ENCODE measurements at regions not wholly inside any gene's neighbourhood (a gene's known extent, or its start where the extent isn't known, plus 50 kb on each side); places are given as distances from the start of the nearest gene placed in this dataset.

GRCh38 chr2:46846536-46846935, 69.1 kb downstream of the MCFD2 start:
- H3K4me3 ChIP-seq (ENCODE audit: low read depth, low read length) = no peak overlapping the region
- no peak for DNase-seq (ENCODE audit: low read depth)
- TF ChIP-seq, protein P1, sequence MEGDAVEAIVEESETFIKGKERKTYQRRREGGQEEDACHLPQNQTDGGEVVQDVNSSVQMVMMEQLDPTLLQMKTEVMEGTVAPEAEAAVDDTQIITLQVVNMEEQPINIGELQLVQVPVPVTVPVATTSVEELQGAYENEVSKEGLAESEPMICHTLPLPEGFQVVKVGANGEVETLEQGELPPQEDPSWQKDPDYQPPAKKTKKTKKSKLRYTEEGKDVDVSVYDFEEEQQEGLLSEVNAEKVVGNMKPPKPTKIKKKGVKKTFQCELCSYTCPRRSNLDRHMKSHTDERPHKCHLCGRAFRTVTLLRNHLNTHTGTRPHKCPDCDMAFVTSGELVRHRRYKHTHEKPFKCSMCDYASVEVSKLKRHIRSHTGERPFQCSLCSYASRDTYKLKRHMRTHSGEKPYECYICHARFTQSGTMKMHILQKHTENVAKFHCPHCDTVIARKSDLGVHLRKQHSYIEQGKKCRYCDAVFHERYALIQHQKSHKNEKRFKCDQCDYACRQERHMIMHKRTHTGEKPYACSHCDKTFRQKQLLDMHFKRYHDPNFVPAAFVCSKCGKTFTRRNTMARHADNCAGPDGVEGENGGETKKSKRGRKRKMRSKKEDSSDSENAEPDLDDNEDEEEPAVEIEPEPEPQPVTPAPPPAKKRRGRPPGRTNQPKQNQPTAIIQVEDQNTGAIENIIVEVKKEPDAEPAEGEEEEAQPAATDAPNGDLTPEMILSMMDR (IDR thresholded peaks at IDR 0.05; ENCODE audit: control insufficient read depth, extremely low read depth, insufficient read depth) = no peak

DNA sequence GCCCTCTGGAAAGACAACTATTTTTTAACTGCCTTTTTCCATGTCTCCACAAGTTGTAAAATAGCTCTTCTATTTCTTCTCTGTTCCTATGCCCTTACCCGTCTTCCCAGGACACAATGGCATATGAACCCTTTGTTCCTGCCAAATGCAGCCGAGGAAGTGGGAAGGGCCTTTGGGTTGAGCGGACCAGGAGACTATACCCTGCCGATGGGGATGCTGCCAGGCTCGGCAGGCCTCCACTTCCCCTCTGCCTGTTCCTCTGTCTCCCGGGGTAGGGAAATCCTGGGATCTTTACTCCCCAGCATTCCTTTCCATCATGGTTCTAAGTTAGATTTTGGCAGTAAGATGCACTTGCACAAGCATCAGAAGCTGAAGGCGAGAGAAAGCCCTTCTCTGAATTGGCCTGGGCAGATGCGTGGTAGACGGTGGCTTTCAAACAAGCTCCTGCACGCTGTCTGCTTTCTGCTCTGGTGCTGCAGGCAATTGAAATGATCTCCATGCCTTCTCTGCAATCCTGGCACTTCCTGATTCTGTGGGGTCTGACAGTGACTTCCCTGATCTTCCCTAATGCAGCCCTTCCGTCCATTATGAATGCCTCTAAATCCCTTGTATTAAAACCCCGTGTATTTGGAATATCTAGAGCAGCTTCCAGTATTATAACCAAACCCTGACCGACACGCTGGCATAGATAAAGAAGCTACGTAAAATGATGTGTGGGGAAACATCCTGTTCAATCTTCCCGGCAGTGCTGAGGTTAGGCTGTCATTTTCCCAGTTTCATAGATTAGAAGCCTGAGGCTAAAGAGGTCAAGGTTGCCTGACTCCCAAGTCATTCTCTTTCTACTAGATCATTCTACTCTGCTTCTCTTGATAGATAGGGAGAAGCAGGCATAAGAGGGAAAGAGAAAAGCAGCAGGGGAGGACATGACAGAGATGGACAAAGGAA, 69.8 kb downstream of the MCFD2 start:
- TF ChIP-seq, protein P1 (IDR thresholded peaks at IDR 0.05; ENCODE audit: control insufficient read depth, extremely low read depth, insufficient read depth) = no peak
- H3K4me3 ChIP-seq (ENCODE audit: low read depth, low read length) = no peak overlapping the region
- DNase-seq (ENCODE audit: low read depth) = no peak

DNA sequence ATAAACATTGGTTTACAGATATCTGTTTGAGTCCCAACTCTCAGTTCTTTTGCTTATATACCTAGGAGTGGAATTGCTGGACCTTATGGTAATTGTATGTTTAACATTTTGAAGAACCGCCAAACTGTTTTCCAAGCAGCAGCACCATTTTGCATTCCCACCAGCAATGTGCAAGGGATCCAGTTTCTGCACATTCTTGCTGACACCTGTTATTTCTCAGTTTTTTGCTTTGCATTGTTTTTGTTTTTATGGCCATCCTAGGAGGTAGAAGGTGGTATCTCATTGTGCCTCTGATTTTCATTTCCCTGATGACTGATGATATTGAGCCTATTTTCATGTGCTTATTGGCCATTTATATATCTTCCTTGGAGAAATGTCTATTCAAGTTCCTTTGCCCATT, 71.2 kb downstream of the MCFD2 start:
- TF ChIP-seq, protein P1 (IDR thresholded peaks at IDR 0.05; ENCODE audit: control insufficient read depth, extremely low read depth, insufficient read depth) = no peak
- H3K4me3 ChIP-seq (ENCODE audit: low read depth, low read length) = no peak overlapping the region

GRCh38 chr2:46844034-46844433, 71.6 kb downstream of the MCFD2 start:
- H3K4me3 ChIP-seq (ENCODE audit: low read depth, low read length) = no peak overlapping the region
- DNase-seq (ENCODE audit: low read depth) = no peak
- TF ChIP-seq, protein P1 (IDR thresholded peaks at IDR 0.05; ENCODE audit: control insufficient read depth, extremely low read depth, insufficient read depth) = no peak

More for the DNA sequence above, 71.2 kb downstream of the MCFD2 start:
- no peak for DNase-seq (ENCODE audit: low read depth)

GRCh38 chr2:46843316-46843715, 72.3 kb downstream of the MCFD2 start:
- DNase-seq (ENCODE audit: low read depth) = no peak
- no peak overlapping the region for H3K4me3 ChIP-seq (ENCODE audit: low read depth, low read length)
- TF ChIP-seq, protein P1 (IDR thresholded peaks at IDR 0.05; ENCODE audit: control insufficient read depth, extremely low read depth, insufficient read depth) = no peak

DNA sequence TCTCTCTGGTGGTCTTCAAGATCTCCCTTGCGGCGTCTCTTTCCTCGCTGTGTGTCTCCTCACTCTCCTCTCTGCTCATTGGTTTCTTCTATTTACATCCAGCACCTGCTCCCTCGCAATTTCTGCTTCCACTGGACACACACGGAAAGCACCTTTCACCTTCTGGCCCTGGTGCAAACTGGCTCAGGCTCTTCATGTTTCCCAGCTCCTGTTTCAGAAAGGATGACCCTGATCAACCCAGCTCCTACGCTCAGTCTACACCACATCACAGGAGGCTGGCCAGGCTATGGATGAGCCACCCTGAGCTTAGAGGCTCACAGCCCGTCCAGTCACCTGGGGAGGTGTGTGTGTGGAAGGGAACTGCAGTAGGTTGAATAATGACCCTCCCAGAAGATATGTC, 72.7 kb downstream of the MCFD2 start:
- TF ChIP-seq, protein P1 (IDR thresholded peaks at IDR 0.05; ENCODE audit: control insufficient read depth, extremely low read depth, insufficient read depth) = no peak
- DNase-seq (ENCODE audit: low read depth) = no peak
- H3K4me3 ChIP-seq (ENCODE audit: low read depth, low read length) = no peak overlapping the region
